GM23338 (cell line): ENCODE measurements at regions not wholly inside any gene's neighbourhood (a gene's known extent, or its start where the extent isn't known, plus 50 kb on each side); places are given as distances from the start of the nearest gene placed in this dataset.

Experiments used
- ATAC-seq: fragments of 200-7000 bp; cut with Tn5 transposase; 3 replicates; pipeline ENCODE4 v1.9.1; 2020
- DNase-seq: peaks from one replicate; pipeline ENCODE4 v3.0.0-alpha.2; 2015; ENCODE audit warnings: low spot score
- H2AFZ ChIP-seq: fragments of 200-600 bp; sonication (generic); 2 replicates; pipeline ENCODE4 v1.8.0; 2016; ENCODE audit warnings: antibody characterized with exemption, mild to moderate bottlenecking, moderate library complexity
- H3F3A ChIP-seq: fragments of 200-600 bp; sonication (generic); replicated peaks from 2 replicates; pipeline ENCODE4 v1.8.0; 2017; ENCODE audit warnings: antibody characterized with exemption, mixed run types, low read depth
- H3K27ac ChIP-seq: fragments of 200-600 bp; sonication (generic); 2 replicates; pipeline ENCODE4 v1.6.1; 2016; ENCODE audit warnings: low read depth
- H3K27me3 ChIP-seq: fragments of 200-600 bp; sonication (generic); 2 replicates; pipeline ENCODE4 v1.8.0; 2016; ENCODE audit warnings: mild to moderate bottlenecking, mixed run types, moderate library complexity; ENCODE audit not compliant: insufficient read depth
- H3K36me3 ChIP-seq: fragments of 200-600 bp; sonication (generic); 2 replicates; pipeline ENCODE4 v1.8.0; 2016; ENCODE audit warnings: mild to moderate bottlenecking; ENCODE audit not compliant: insufficient read depth
- H3K4me1 ChIP-seq: fragments of 200-600 bp; sonication (generic); 2 replicates; pipeline ENCODE4 v1.8.0; 2016; ENCODE audit warnings: mild to moderate bottlenecking, moderate library complexity; ENCODE audit not compliant: insufficient read depth
- H3K4me2 ChIP-seq: fragments of 200-600 bp; sonication (generic); 2 replicates; pipeline ENCODE4 v1.7.1; 2017; ENCODE audit warnings: mixed run types
- H3K4me3 ChIP-seq: fragments of 200-600 bp; sonication (generic); 2 replicates; pipeline ENCODE4 v1.6.1; 2016; ENCODE audit warnings: mixed run types
- H3K79me2 ChIP-seq: fragments of 200-600 bp; sonication (generic); replicated peaks from 2 replicates; pipeline ENCODE4 v1.8.0; 2017; ENCODE audit warnings: mild to moderate bottlenecking; ENCODE audit not compliant: insufficient read depth
- H3K9me2 ChIP-seq: fragments of 200-600 bp; sonication (generic); 2 replicates; pipeline ENCODE4 v1.8.0; 2017; ENCODE audit not compliant: insufficient read depth
- H4K20me1 ChIP-seq: fragments of 200-600 bp; sonication (generic); replicated peaks from 2 replicates; pipeline ENCODE4 v1.8.0; 2017; ENCODE audit warnings: mild to moderate bottlenecking; ENCODE audit not compliant: insufficient read depth
- H3K27ac Mint-ChIP-seq: 2 replicates; pipeline ENCODE4 v1.8.0; 2020; ENCODE audit warnings: inconsistent platforms, mild to moderate bottlenecking, moderate library complexity, mixed read lengths
- H3K27me3 Mint-ChIP-seq: 3 replicates; pipeline ENCODE4 v1.8.0; 2022; ENCODE audit warnings: low read depth, mild to moderate bottlenecking, moderate library complexity, mixed read lengths, inconsistent platforms; ENCODE audit not compliant: insufficient read depth, poor library complexity
- H3K36me3 Mint-ChIP-seq: 3 replicates; pipeline ENCODE4 v1.8.0; 2021; ENCODE audit warnings: low read depth, mild to moderate bottlenecking, inconsistent platforms, moderate library complexity, mixed read lengths
- H3K4me1 Mint-ChIP-seq: 3 replicates; pipeline ENCODE4 v1.8.0; 2020; ENCODE audit warnings: mild to moderate bottlenecking, inconsistent platforms, mixed read lengths
- H3K4me3 Mint-ChIP-seq: 3 replicates; pipeline ENCODE4 v1.8.0; 2021; ENCODE audit warnings: moderate library complexity, mild to moderate bottlenecking, inconsistent platforms, mixed read lengths
- H3K9me3 Mint-ChIP-seq: 3 replicates; pipeline ENCODE4 v1.8.0; 2020; ENCODE audit warnings: moderate library complexity, mild to moderate bottlenecking, inconsistent platforms, mixed read lengths
- CREB1 ChIP-seq: fragments of 250-450 bp; sonication (Bioruptor Pico); IDR thresholded peaks from 2 replicates; pipeline ENCODE4 v1.5.0; 2020; ENCODE audit warnings: low read depth, mild to moderate bottlenecking, moderate library complexity
- EZH2 ChIP-seq: fragments of 200-600 bp; sonication (generic); IDR thresholded peaks from one replicate; pipeline ENCODE4 v1.8.0; 2017; ENCODE audit warnings: antibody characterized with exemption, mild to moderate bottlenecking, low read depth; ENCODE audit not compliant: unreplicated experiment
- EZH2phosphoT487 ChIP-seq: fragments of 200-600 bp; sonication (generic); IDR thresholded peaks from one replicate; pipeline ENCODE4 v1.8.1; 2018; ENCODE audit warnings: antibody characterized with exemption; ENCODE audit not compliant: unreplicated experiment
- JUNB ChIP-seq: IDR thresholded peaks from one replicate; pipeline ENCODE4 v1.6.1; 2016; ENCODE audit warnings: antibody characterized with exemption; ENCODE audit not compliant: unreplicated experiment
- NANOG ChIP-seq: IDR thresholded peaks from 2 replicates; pipeline ENCODE4 v1.6.1; 2016; ENCODE audit warnings: antibody characterized with exemption, borderline replicate concordance
- POLR2AphosphoS5 ChIP-seq: IDR thresholded peaks from 2 replicates; pipeline ENCODE4 v1.6.1; 2016; ENCODE audit warnings: antibody characterized with exemption, low read depth
- STAT1 ChIP-seq: IDR thresholded peaks from one replicate; pipeline ENCODE4 v1.6.1; 2016; ENCODE audit warnings: antibody characterized with exemption; ENCODE audit not compliant: unreplicated experiment
- TF ChIP-seq, protein P1 (sequence below): fragments of 250-450 bp; sonication (Bioruptor Pico); IDR thresholded peaks from 2 replicates; pipeline ENCODE4 v1.5.0; 2020; ENCODE audit warnings: mild to moderate bottlenecking, moderate library complexity
- TF ChIP-seq, protein P2 (sequence below): IDR thresholded peaks from 2 replicates; pipeline ENCODE4 v1.6.1; 2016; ENCODE audit warnings: antibody characterized with exemption

GRCh38 chr1:101394041-101394440 is 157.2 kb downstream of the S1PR1 start (continued):
- TF ChIP-seq, protein P1, sequence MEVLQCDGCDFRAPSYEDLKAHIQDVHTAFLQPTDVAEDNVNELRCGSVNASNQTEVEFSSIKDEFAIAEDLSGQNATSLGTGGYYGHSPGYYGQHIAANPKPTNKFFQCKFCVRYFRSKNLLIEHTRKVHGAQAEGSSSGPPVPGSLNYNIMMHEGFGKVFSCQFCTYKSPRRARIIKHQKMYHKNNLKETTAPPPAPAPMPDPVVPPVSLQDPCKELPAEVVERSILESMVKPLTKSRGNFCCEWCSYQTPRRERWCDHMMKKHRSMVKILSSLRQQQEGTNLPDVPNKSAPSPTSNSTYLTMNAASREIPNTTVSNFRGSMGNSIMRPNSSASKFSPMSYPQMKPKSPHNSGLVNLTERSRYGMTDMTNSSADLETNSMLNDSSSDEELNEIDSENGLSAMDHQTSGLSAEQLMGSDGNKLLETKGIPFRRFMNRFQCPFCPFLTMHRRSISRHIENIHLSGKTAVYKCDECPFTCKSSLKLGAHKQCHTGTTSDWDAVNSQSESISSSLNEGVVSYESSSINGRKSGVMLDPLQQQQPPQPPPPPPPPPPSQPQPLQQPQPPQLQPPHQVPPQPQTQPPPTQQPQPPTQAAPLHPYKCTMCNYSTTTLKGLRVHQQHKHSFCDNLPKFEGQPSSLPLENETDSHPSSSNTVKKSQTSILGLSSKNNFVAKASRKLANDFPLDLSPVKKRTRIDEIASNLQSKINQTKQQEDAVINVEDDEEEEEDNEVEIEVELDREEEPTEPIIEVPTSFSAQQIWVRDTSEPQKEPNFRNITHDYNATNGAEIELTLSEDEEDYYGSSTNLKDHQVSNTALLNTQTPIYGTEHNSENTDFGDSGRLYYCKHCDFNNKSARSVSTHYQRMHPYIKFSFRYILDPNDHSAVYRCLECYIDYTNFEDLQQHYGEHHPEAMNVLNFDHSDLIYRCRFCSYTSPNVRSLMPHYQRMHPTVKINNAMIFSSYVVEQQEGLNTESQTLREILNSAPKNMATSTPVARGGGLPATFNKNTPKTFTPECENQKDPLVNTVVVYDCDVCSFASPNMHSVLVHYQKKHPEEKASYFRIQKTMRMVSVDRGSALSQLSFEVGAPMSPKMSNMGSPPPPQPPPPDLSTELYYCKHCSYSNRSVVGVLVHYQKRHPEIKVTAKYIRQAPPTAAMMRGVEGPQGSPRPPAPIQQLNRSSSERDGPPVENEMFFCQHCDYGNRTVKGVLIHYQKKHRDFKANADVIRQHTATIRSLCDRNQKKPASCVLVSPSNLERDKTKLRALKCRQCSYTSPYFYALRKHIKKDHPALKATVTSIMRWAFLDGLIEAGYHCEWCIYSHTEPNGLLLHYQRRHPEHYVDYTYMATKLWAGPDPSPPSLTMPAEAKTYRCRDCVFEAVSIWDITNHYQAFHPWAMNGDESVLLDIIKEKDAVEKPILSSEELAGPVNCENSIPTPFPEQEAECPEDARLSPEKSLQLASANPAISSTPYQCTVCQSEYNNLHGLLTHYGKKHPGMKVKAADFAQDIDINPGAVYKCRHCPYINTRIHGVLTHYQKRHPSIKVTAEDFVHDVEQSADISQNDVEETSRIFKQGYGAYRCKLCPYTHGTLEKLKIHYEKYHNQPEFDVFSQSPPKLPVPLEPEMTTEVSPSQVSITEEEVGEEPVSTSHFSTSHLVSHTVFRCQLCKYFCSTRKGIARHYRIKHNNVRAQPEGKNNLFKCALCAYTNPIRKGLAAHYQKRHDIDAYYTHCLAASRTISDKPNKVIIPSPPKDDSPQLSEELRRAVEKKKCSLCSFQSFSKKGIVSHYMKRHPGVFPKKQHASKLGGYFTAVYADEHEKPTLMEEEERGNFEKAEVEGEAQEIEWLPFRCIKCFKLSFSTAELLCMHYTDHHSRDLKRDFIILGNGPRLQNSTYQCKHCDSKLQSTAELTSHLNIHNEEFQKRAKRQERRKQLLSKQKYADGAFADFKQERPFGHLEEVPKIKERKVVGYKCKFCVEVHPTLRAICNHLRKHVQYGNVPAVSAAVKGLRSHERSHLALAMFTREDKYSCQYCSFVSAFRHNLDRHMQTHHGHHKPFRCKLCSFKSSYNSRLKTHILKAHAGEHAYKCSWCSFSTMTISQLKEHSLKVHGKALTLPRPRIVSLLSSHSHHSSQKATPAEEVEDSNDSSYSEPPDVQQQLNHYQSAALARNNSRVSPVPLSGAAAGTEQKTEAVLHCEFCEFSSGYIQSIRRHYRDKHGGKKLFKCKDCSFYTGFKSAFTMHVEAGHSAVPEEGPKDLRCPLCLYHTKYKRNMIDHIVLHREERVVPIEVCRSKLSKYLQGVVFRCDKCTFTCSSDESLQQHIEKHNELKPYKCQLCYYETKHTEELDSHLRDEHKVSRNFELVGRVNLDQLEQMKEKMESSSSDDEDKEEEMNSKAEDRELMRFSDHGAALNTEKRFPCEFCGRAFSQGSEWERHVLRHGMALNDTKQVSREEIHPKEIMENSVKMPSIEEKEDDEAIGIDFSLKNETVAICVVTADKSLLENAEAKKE, result no peak
- no peak for TF ChIP-seq JUNB

DNA sequence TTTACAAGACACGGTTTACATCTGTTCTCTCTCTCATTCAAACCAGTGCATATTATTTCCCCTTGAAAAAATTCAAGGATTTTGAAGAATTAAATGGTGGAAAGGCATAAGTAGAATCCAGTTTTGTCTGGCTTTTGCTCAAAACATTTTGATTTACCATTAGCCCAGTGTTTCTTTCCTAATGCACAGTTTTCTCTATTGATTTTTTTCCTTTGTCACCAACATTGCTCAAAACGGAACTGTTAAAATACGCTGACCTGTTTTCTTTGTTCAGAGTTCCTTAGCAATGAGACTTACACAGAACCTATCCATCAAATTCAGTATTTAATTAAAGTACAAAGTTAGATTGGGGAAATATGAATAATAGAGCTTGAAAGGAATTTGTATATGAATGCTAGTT is 162.4 kb downstream of the S1PR1 start:
- H3K9me2 ChIP-seq, result no peaks in the 10 kb centered on the region
- no peaks in the 10 kb centered on the region for H3K36me3 ChIP-seq
- H4K20me1 ChIP-seq, result no peaks in the 10 kb centered on the region
- H3K4me3 ChIP-seq, result no peak overlapping the region
- no peaks in the 10 kb centered on the region for H3K27me3 Mint-ChIP-seq
- H3K4me1 ChIP-seq, result no peaks in the 10 kb centered on the region
- H3K4me3 Mint-ChIP-seq, result no peak overlapping the region
- no peaks in the 10 kb centered on the region for H3K36me3 Mint-ChIP-seq
- no peak for DNase-seq
- H3K4me2 ChIP-seq, result no peak overlapping the region
- no peak overlapping the region for H3K27ac Mint-ChIP-seq
- no peak for ATAC-seq
- no peaks in the 10 kb centered on the region for H3K79me2 ChIP-seq
- 0 out of 2 replicates have a peak overlapping the region, but pooled peaks have one; percentile 3 for H2AFZ ChIP-seq
- no peaks in the 10 kb centered on the region for H3K9me3 Mint-ChIP-seq
- no peaks in the 10 kb centered on the region for H3F3A ChIP-seq
- H3K27ac ChIP-seq, result no peak overlapping the region
- H3K4me1 Mint-ChIP-seq, result no peaks in the 10 kb centered on the region
- no peaks in the 10 kb centered on the region for H3K27me3 ChIP-seq
- TF ChIP-seq STAT1, result no peak
- no peak for TF ChIP-seq CREB1
- TF ChIP-seq, protein P1, result no peak
- no peak for TF ChIP-seq EZH2phosphoT487
- TF ChIP-seq POLR2AphosphoS5, result no peak
- TF ChIP-seq, protein P2, sequence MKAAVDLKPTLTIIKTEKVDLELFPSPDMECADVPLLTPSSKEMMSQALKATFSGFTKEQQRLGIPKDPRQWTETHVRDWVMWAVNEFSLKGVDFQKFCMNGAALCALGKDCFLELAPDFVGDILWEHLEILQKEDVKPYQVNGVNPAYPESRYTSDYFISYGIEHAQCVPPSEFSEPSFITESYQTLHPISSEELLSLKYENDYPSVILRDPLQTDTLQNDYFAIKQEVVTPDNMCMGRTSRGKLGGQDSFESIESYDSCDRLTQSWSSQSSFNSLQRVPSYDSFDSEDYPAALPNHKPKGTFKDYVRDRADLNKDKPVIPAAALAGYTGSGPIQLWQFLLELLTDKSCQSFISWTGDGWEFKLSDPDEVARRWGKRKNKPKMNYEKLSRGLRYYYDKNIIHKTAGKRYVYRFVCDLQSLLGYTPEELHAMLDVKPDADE, result no peak
- no peak for TF ChIP-seq NANOG
- TF ChIP-seq EZH2, result no peak
